ENCODE measurements at regions not wholly inside any gene's neighbourhood (a gene's known extent, or its start where the extent isn't known, plus 50 kb on each side); places are given as distances from the start of the nearest gene placed in this dataset.
A peak's percentile ranks its signal among the peaks of the same experiment; 100 is the strongest.

- H3K4me3 ChIP-seq (ENCODE audit: low read depth, low read length): no peak overlapping the region
- Mint-ChIP-seq H3K4me1 (peaks cover 7 to 20% (median 13%) of the 10 kb centered on the region in 4 donors), H3K9me3 (no peaks in the 10 kb centered on the region)
These were observed 446.4 kb upstream of the RGS6 start for GRCh38 chr14:71485833-71486232.

GRCh38 chr14:71486279-71486678 lies 445.9 kb upstream of the RGS6 start:
- no peak overlapping the region for H3K4me3 Mint-ChIP-seq
- peaks cover 4% of the 10 kb centered on the region for H3K36me3 ChIP-seq (ENCODE audit: control insufficient read depth, insufficient read depth, low read length)
- no peaks in the 10 kb centered on the region for H3K27me3 Mint-ChIP-seq
- no peaks in the 10 kb centered on the region for H3K9me3 ChIP-seq (ENCODE audit: control insufficient read depth in 2 of 2, low read length in 2 of 2)
- H3K4me1 ChIP-seq (ENCODE audit: control insufficient read depth, insufficient read depth, low read length, poor library complexity, severe bottlenecking): no peaks in the 10 kb centered on the region
- no peaks in the 10 kb centered on the region for H3K27me3 ChIP-seq (ENCODE audit: control insufficient read depth, insufficient read depth, low read length)
- no peak overlapping the region for H3K27ac ChIP-seq (ENCODE audit: insufficient read depth, low read length, poor library complexity, severe bottlenecking)
- no peak overlapping the region for H3K4me3 ChIP-seq (ENCODE audit: low read depth, low read length)
- no peak for DNase-seq
- no peak overlapping the region for H3K27ac Mint-ChIP-seq
- ATAC-seq (ENCODE audit: low read depth in 2 of 2): no peak
- peaks cover 0 to under 1% (median 0%) of the 10 kb centered on the region in 7 donors for H3K9me3 Mint-ChIP-seq
- peaks cover 14% of the 10 kb centered on the region for H3K36me3 Mint-ChIP-seq
- H3K4me1 Mint-ChIP-seq: peaks cover 7 to 22% (median 13%) of the 10 kb centered on the region in 4 donors

More at GRCh38 chr14:71485833-71486232, 446.4 kb upstream of the RGS6 start:
- Mint-ChIP-seq H3K27me3 (no peaks in the 10 kb centered on the region), H3K36me3 (peaks cover 14% of the 10 kb centered on the region), H3K4me3 (no peak overlapping the region), H3K27ac (peak overlapping the region in 1 of 3 donors; percentile 77)
- Histone ChIP-seq H3K27ac (ENCODE audit: insufficient read depth, low read length, poor library complexity, severe bottlenecking) (no peak overlapping the region), H3K36me3 (ENCODE audit: control insufficient read depth, insufficient read depth, low read length) (peaks cover 4% of the 10 kb centered on the region), H3K4me1 (ENCODE audit: control insufficient read depth, insufficient read depth, low read length, poor library complexity, severe bottlenecking) (no peaks in the 10 kb centered on the region), H3K9me3 (ENCODE audit: control insufficient read depth in 2 of 2, low read length in 2 of 2) (no peaks in the 10 kb centered on the region), H3K27me3 (ENCODE audit: control insufficient read depth, insufficient read depth, low read length) (no peaks in the 10 kb centered on the region)
- ATAC-seq (ENCODE audit: low read depth in 2 of 2): no peak
- no peak for DNase-seq

GRCh38 chr14:71487449-71487848 lies 444.8 kb upstream of the RGS6 start:
- Histone ChIP-seq H3K4me3 (ENCODE audit: low read depth, low read length) (no peak overlapping the region), H3K4me1 (ENCODE audit: control insufficient read depth, insufficient read depth, low read length, poor library complexity, severe bottlenecking) (no peaks in the 10 kb centered on the region), H3K27me3 (ENCODE audit: control insufficient read depth, insufficient read depth, low read length) (no peaks in the 10 kb centered on the region), H3K9me3 (ENCODE audit: control insufficient read depth in 2 of 2, low read length in 2 of 2) (no peaks in the 10 kb centered on the region), H3K36me3 (ENCODE audit: control insufficient read depth, insufficient read depth, low read length) (peaks cover 4% of the 10 kb centered on the region), H3K27ac (ENCODE audit: insufficient read depth, low read length, poor library complexity, severe bottlenecking) (no peak overlapping the region)
- Mint-ChIP-seq H3K4me3 (no peak overlapping the region), H3K27me3 (no peaks in the 10 kb centered on the region), H3K36me3 (peaks cover 17% of the 10 kb centered on the region), H3K9me3 (peaks cover 0 to 2% (median 0%) of the 10 kb centered on the region in 7 donors), H3K4me1 (peaks cover 7 to 25% (median 19%) of the 10 kb centered on the region in 4 donors), H3K27ac (peak overlapping the region; percentile 8 to 88 (median 51))
- DNase-seq: no peak
- no peak for ATAC-seq (ENCODE audit: low read depth in 2 of 2)

GRCh38 chr14:71487941-71488340 lies 444.3 kb upstream of the RGS6 start:
- H3K27ac Mint-ChIP-seq: peak overlapping the region in 2 of 3 donors; percentile 51 to 74

GRCh38 chr14:71488703-71489191 lies 443.5 kb upstream of the RGS6 start:
- Histone ChIP-seq H3K27me3 (ENCODE audit: control insufficient read depth, insufficient read depth, low read length) (no peaks in the 10 kb centered on the region), H3K27ac (ENCODE audit: insufficient read depth, low read length, poor library complexity, severe bottlenecking) (no peak overlapping the region), H3K4me1 (ENCODE audit: control insufficient read depth, insufficient read depth, low read length, poor library complexity, severe bottlenecking) (no peaks in the 10 kb centered on the region), H3K36me3 (ENCODE audit: control insufficient read depth, insufficient read depth, low read length) (peaks cover 4% of the 10 kb centered on the region), H3K9me3 (ENCODE audit: control insufficient read depth in 2 of 2, low read length in 2 of 2) (no peaks in the 10 kb centered on the region), H3K4me3 (ENCODE audit: low read depth, low read length) (no peak overlapping the region)
- H3K4me3 Mint-ChIP-seq: no peak overlapping the region
- DNase-seq: no peak
- peaks cover 0 to 2% (median 0%) of the 10 kb centered on the region in 7 donors for H3K9me3 Mint-ChIP-seq
- H3K27ac Mint-ChIP-seq: no peak overlapping the region
- peaks cover 13% of the 10 kb centered on the region for H3K36me3 Mint-ChIP-seq
- no peaks in the 10 kb centered on the region for H3K27me3 Mint-ChIP-seq
- peaks cover 7 to 20% (median 16%) of the 10 kb centered on the region in 4 donors for H3K4me1 Mint-ChIP-seq
- ATAC-seq (ENCODE audit: low read depth in 2 of 2): no peak

More at GRCh38 chr14:71487941-71488340, 444.3 kb upstream of the RGS6 start:
- peaks cover 17% of the 10 kb centered on the region for H3K36me3 Mint-ChIP-seq
- no peak overlapping the region for H3K4me3 ChIP-seq (ENCODE audit: low read depth, low read length)
- H3K9me3 ChIP-seq (ENCODE audit: control insufficient read depth in 2 of 2, low read length in 2 of 2): no peaks in the 10 kb centered on the region
- ATAC-seq (ENCODE audit: low read depth in 2 of 2) (no peak), DNase-seq (no peak)
- no peaks in the 10 kb centered on the region for H3K27me3 Mint-ChIP-seq
- no peaks in the 10 kb centered on the region for H3K27me3 ChIP-seq (ENCODE audit: control insufficient read depth, insufficient read depth, low read length)
- no peak overlapping the region for H3K27ac ChIP-seq (ENCODE audit: insufficient read depth, low read length, poor library complexity, severe bottlenecking)
- no peaks in the 10 kb centered on the region for H3K4me1 ChIP-seq (ENCODE audit: control insufficient read depth, insufficient read depth, low read length, poor library complexity, severe bottlenecking)
- peaks cover 4% of the 10 kb centered on the region for H3K36me3 ChIP-seq (ENCODE audit: control insufficient read depth, insufficient read depth, low read length)
- peaks cover 7 to 22% (median 18%) of the 10 kb centered on the region in 4 donors for H3K4me1 Mint-ChIP-seq
- H3K4me3 Mint-ChIP-seq: no peak overlapping the region
- H3K9me3 Mint-ChIP-seq: peaks cover 0 to 2% (median 0%) of the 10 kb centered on the region in 7 donors

GRCh38 chr14:71489742-71490141 lies 442.5 kb upstream of the RGS6 start:
- no peak for ATAC-seq (ENCODE audit: low read depth in 2 of 2)
- Mint-ChIP-seq H3K27me3 (no peaks in the 10 kb centered on the region), H3K27ac (no peak overlapping the region)

GRCh38 chr14:71491931-71492330 lies 440.3 kb upstream of the RGS6 start:
- no peak overlapping the region for H3K27ac ChIP-seq (ENCODE audit: insufficient read depth, low read length, poor library complexity, severe bottlenecking)
- peaks cover 0 to 18% (median 16%) of the 10 kb centered on the region in 4 donors for H3K4me1 Mint-ChIP-seq
- H3K9me3 ChIP-seq (ENCODE audit: control insufficient read depth in 2 of 2, low read length in 2 of 2): no peaks in the 10 kb centered on the region
- H3K4me3 Mint-ChIP-seq: no peak overlapping the region
- H3K4me3 ChIP-seq (ENCODE audit: low read depth, low read length): no peak overlapping the region
- no peaks in the 10 kb centered on the region for H3K27me3 Mint-ChIP-seq
- no peaks in the 10 kb centered on the region for H3K36me3 ChIP-seq (ENCODE audit: control insufficient read depth, insufficient read depth, low read length)
- H3K4me1 ChIP-seq (ENCODE audit: control insufficient read depth, insufficient read depth, low read length, poor library complexity, severe bottlenecking): no peaks in the 10 kb centered on the region
- no peak for DNase-seq
- no peak overlapping the region for H3K27ac Mint-ChIP-seq
- no peaks in the 10 kb centered on the region for H3K27me3 ChIP-seq (ENCODE audit: control insufficient read depth, insufficient read depth, low read length)
- no peak for ATAC-seq (ENCODE audit: low read depth in 2 of 2)
- peaks cover 0 to 3% (median 0%) of the 10 kb centered on the region in 7 donors for H3K9me3 Mint-ChIP-seq
- peaks cover 9% of the 10 kb centered on the region for H3K36me3 Mint-ChIP-seq

More at GRCh38 chr14:71489742-71490141, 442.5 kb upstream of the RGS6 start:
- Histone ChIP-seq H3K4me1 (ENCODE audit: control insufficient read depth, insufficient read depth, low read length, poor library complexity, severe bottlenecking) (no peaks in the 10 kb centered on the region), H3K4me3 (ENCODE audit: low read depth, low read length) (no peak overlapping the region), H3K27ac (ENCODE audit: insufficient read depth, low read length, poor library complexity, severe bottlenecking) (no peak overlapping the region), H3K27me3 (ENCODE audit: control insufficient read depth, insufficient read depth, low read length) (no peaks in the 10 kb centered on the region), H3K36me3 (ENCODE audit: control insufficient read depth, insufficient read depth, low read length) (peaks cover 3% of the 10 kb centered on the region), H3K9me3 (ENCODE audit: control insufficient read depth in 2 of 2, low read length in 2 of 2) (no peaks in the 10 kb centered on the region)
- no peak for DNase-seq
- Mint-ChIP-seq H3K4me3 (no peak overlapping the region), H3K9me3 (peaks cover 0 to 2% (median 0%) of the 10 kb centered on the region in 7 donors), H3K4me1 (peaks cover 7 to 18% (median 17%) of the 10 kb centered on the region in 4 donors), H3K36me3 (peaks cover 13% of the 10 kb centered on the region)

- peaks cover 2 to 17% (median 14%) of the 10 kb centered on the region in 4 donors for H3K4me1 Mint-ChIP-seq
- DNase-seq (no peak), ATAC-seq (ENCODE audit: low read depth in 2 of 2) (no peak)
- H3K4me3 Mint-ChIP-seq: no peak overlapping the region
- Histone ChIP-seq H3K9me3 (ENCODE audit: control insufficient read depth in 2 of 2, low read length in 2 of 2) (no peaks in the 10 kb centered on the region), H3K27me3 (ENCODE audit: control insufficient read depth, insufficient read depth, low read length) (no peaks in the 10 kb centered on the region), H3K27ac (ENCODE audit: insufficient read depth, low read length, poor library complexity, severe bottlenecking) (no peak overlapping the region), H3K4me1 (ENCODE audit: control insufficient read depth, insufficient read depth, low read length, poor library complexity, severe bottlenecking) (no peaks in the 10 kb centered on the region), H3K4me3 (ENCODE audit: low read depth, low read length) (no peak overlapping the region), H3K36me3 (ENCODE audit: control insufficient read depth, insufficient read depth, low read length) (no peaks in the 10 kb centered on the region)
- H3K9me3 Mint-ChIP-seq: peaks cover 0 to 3% (median 0%) of the 10 kb centered on the region in 7 donors
- no peaks in the 10 kb centered on the region for H3K27me3 Mint-ChIP-seq
- H3K27ac Mint-ChIP-seq: no peak overlapping the region
- peaks cover 6% of the 10 kb centered on the region for H3K36me3 Mint-ChIP-seq
These were observed 439.9 kb upstream of the RGS6 start for GRCh38 chr14:71492346-71492745.

Measured in CD4-positive, CD25-positive, alpha-beta regulatory T cell (primary cell).